ENCODE measurements at regions not wholly inside any gene's neighbourhood (a gene's known extent, or its start where the extent isn't known, plus 50 kb on each side); places are given as distances from the start of the nearest gene placed in this dataset.

GRCh38 chr15:98425173-98425572, 223.2 kb upstream of the IGF1R start:
- peaks cover 5% of the 10 kb centered on the region for H3K4me1 ChIP-seq (ENCODE audit: insufficient read depth, low read length)
- H2AFZ ChIP-seq (ENCODE audit: low read length), result no peak overlapping the region
- DNase-seq (ENCODE audit: insufficient read length, low spot score, missing footprints), result no peak
- H3K79me2 ChIP-seq (ENCODE audit: insufficient read depth, low read length), result no peaks in the 10 kb centered on the region
- no peaks in the 10 kb centered on the region for H4K20me1 ChIP-seq (ENCODE audit: insufficient read depth, low read length)
- H3K27ac ChIP-seq (ENCODE audit: low read depth, low read length), result no peak overlapping the region
- TF ChIP-seq CTCF (IDR thresholded peaks at IDR 0.05; ENCODE audit: extremely low read depth, low read depth, low read length), result no peak
- H3K36me3 ChIP-seq (ENCODE audit: insufficient read depth, low read length), result no peaks in the 10 kb centered on the region
- peaks cover 16% of the 10 kb centered on the region for H3K27me3 ChIP-seq (ENCODE audit: insufficient read depth, low read length)
- H3K9me3 ChIP-seq (ENCODE audit: low read depth, low read length), result no peaks in the 10 kb centered on the region
- no peak overlapping the region for H3K4me3 ChIP-seq (ENCODE audit: insufficient read depth, low read length)
- no peak overlapping the region for H3K4me2 ChIP-seq (ENCODE audit: insufficient read depth, low read length)

- TF ChIP-seq CTCF (IDR thresholded peaks at IDR 0.05; ENCODE audit: extremely low read depth, low read depth, low read length), result no peak
- no peak overlapping the region for H3K4me3 ChIP-seq (ENCODE audit: insufficient read depth, low read length)
- no peaks in the 10 kb centered on the region for H4K20me1 ChIP-seq (ENCODE audit: insufficient read depth, low read length)
- H3K9me3 ChIP-seq (ENCODE audit: low read depth, low read length), result no peaks in the 10 kb centered on the region
- H3K36me3 ChIP-seq (ENCODE audit: insufficient read depth, low read length), result no peaks in the 10 kb centered on the region
- no peak overlapping the region for H3K4me2 ChIP-seq (ENCODE audit: insufficient read depth, low read length)
- H3K79me2 ChIP-seq (ENCODE audit: insufficient read depth, low read length), result no peaks in the 10 kb centered on the region
- H2AFZ ChIP-seq (ENCODE audit: low read length), result no peak overlapping the region
- H3K4me1 ChIP-seq (ENCODE audit: insufficient read depth, low read length), result peaks cover 3% of the 10 kb centered on the region
- no peak for DNase-seq (ENCODE audit: insufficient read length, low spot score, missing footprints)
- H3K27me3 ChIP-seq (ENCODE audit: insufficient read depth, low read length), result peaks cover 6% of the 10 kb centered on the region
- no peak overlapping the region for H3K27ac ChIP-seq (ENCODE audit: low read depth, low read length)
Measured at GRCh38 chr15:98427321-98427720, 221.0 kb upstream of the IGF1R start.

- H3K27ac ChIP-seq (ENCODE audit: low read depth, low read length), result no peak overlapping the region
- TF ChIP-seq CTCF (IDR thresholded peaks at IDR 0.05; ENCODE audit: extremely low read depth, low read depth, low read length), result peak; percentile 53
- H3K36me3 ChIP-seq (ENCODE audit: insufficient read depth, low read length), result no peaks in the 10 kb centered on the region
- H2AFZ ChIP-seq (ENCODE audit: low read length), result peak overlapping the region; percentile 96
- H3K4me3 ChIP-seq (ENCODE audit: insufficient read depth, low read length), result peak overlapping the region; percentile 73
- peak overlapping the region; percentile 98 for H3K4me2 ChIP-seq (ENCODE audit: insufficient read depth, low read length)
- H4K20me1 ChIP-seq (ENCODE audit: insufficient read depth, low read length), result no peaks in the 10 kb centered on the region
- H3K79me2 ChIP-seq (ENCODE audit: insufficient read depth, low read length), result no peaks in the 10 kb centered on the region
- H3K27me3 ChIP-seq (ENCODE audit: insufficient read depth, low read length), result no peaks in the 10 kb centered on the region
- peak; percentile 97 for DNase-seq (ENCODE audit: insufficient read length, low spot score, missing footprints)
- H3K4me1 ChIP-seq (ENCODE audit: insufficient read depth, low read length), result peaks cover 3% of the 10 kb centered on the region
- H3K9me3 ChIP-seq (ENCODE audit: low read depth, low read length), result no peaks in the 10 kb centered on the region
Measured at GRCh38 chr15:98428253-98428989, 219.9 kb upstream of the IGF1R start.

GRCh38 chr15:98431171-98431570, 217.2 kb upstream of the IGF1R start:
- H3K4me1 ChIP-seq (ENCODE audit: insufficient read depth, low read length), result peaks cover 3% of the 10 kb centered on the region
- no peak overlapping the region for H3K27ac ChIP-seq (ENCODE audit: low read depth, low read length)
- no peaks in the 10 kb centered on the region for H3K27me3 ChIP-seq (ENCODE audit: insufficient read depth, low read length)
- no peak overlapping the region for H2AFZ ChIP-seq (ENCODE audit: low read length)
- H3K4me2 ChIP-seq (ENCODE audit: insufficient read depth, low read length), result no peak overlapping the region
- no peaks in the 10 kb centered on the region for H3K79me2 ChIP-seq (ENCODE audit: insufficient read depth, low read length)
- no peak for TF ChIP-seq CTCF (IDR thresholded peaks at IDR 0.05; ENCODE audit: extremely low read depth, low read depth, low read length)
- no peaks in the 10 kb centered on the region for H4K20me1 ChIP-seq (ENCODE audit: insufficient read depth, low read length)
- H3K9me3 ChIP-seq (ENCODE audit: low read depth, low read length), result no peaks in the 10 kb centered on the region
- no peak overlapping the region for H3K4me3 ChIP-seq (ENCODE audit: insufficient read depth, low read length)
- no peaks in the 10 kb centered on the region for H3K36me3 ChIP-seq (ENCODE audit: insufficient read depth, low read length)
- DNase-seq (ENCODE audit: insufficient read length, low spot score, missing footprints), result no peak

All from osteoblast (primary cell).